Left lobe of liver (tissue), 2 donors: ENCODE measurements at regions not wholly inside any gene's neighbourhood (a gene's known extent, or its start where the extent isn't known, plus 50 kb on each side); places are given as distances from the start of the nearest gene placed in this dataset.
"Not testable (repeated sequence)": the region's sequence is repeated elsewhere in the genome, so short reads cannot be mapped to it uniquely, and the experiment has no call there.

Experiments
- ATAC-seq: fragments of 200-7000 bp; cut with Tn5 transposase; one replicate; pipeline ENCODE4 v1.9.1; 2020; ENCODE audit warnings: mild to moderate bottlenecking, moderate library complexity
- DNase-seq: peaks from one replicate; pipeline ENCODE4 v3.0.0-alpha.2; 2020; ENCODE audit warnings: low spot score
- donor health status: DM: no; HTN: no; CAD: no; lungs with moderate emphysema.
- donor health status: DM: no; HTN: yes; CAD: no.

DNA sequence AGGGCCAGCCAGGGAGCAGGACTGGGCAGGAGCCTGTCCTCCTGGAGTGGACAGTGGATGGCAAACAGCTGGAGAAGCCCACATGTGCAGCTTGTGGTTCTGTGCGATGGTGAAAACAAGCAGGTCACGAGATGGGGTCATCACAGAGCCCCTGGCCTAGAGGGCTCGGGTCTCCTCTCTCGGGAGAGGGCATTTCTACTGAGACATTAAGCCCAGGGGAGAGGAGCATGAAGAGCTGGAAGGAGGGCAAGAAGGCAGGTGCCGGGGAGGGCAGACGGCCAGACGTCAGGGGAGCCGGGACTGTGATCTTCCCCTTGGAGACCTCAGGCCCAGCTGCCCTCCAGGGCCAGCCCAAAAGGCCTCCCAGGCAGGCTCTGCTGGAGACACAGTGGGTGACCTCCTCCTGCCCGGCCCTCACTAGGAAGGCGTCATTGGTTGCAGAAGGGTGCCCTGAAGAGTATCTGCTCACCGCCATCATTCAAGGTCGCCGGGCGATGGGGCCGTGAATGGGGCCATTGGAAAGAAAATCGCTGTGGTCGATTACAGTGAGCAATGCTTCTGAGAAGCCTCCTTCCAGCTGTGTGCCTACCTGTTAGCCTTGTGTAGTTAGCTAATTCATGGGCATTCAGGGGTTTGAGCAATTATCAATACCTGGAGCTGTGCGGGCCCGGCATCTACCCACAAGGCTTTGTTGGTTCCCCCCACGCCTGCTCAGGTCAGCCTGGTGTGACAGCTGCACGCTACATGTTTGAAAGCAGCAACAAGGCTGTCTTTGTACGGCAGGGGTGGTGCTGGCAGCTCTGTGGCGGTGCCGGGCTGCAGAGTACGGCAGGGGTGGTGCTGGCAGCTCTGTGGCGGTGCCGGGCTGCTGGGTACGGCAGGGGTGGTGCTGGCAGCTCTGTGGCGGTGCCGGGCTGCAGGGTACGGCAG, 72.3 kb upstream of the ACTRT2 start:
- ATAC-seq (no peak), DNase-seq (no peak)

DNA sequence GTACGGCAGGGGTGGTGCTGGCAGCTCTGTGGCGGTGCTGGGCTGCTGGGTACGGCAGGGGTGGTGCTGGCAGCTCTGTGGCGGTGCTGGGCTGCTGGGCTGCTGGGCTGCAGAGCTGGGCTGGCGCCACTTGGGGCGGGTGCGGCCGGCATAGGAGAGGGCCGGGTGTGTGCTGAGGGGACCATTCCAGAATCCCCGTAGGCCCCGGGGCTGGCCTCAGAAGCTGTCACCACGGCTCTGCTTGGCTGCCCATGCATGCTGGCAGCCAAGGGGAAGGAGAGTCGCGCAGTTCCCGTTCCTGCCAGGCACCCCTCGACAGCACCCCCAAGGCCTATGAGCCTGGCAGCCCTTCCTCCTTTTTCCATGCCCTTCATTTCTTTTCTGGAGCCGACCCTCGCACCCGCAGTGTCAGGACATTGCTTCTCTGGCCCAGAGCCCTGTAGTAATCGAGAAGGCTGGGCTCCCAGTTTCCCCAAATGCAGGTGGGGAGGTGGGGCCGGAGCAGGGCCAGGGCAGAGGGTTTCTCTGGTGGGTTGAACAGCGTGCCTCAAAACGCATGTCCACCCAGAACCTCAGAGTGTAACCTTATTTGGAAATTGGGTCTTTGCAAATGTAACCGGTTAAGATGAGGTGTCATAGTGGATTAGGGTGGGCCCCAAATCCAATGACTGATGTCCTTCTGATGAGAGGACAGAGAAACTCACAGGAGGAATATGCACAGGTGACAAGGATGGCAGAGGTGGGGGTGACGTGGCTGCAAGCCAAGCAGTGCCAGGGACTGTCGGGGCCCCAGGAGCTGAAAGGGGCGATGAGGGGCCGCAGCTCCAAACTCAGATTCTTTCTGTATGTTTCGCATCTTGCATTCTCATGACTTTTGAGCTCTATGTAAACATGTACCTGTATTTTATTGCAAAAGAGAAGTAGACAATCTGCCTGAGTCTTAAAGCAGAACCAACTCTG, 71.0 kb upstream of the ACTRT2 start:
- DNase-seq = no peak

DNA sequence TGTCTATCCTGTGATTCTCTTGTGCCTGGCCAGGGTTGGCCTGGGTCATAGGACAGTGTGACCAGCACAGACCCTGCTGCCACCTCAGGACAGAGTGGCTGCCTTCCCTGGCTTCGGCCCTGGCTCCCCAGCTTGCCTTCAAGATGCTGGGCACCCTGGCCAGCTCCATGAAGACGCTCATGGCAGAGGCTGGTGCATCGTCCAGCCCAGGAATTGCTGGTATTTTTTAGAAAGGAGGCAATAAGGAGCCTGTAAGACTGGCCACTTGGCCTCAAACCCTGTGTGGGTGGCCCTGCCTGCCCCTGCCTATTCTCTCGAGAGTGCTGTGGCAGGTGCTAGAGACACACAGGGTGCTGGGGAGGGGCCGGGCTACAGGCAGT, 70.4 kb upstream of the ACTRT2 start:
- DNase-seq (no peak), ATAC-seq (no peak)

More for the DNA sequence above, 71.0 kb upstream of the ACTRT2 start:
- no peak for ATAC-seq

DNA sequence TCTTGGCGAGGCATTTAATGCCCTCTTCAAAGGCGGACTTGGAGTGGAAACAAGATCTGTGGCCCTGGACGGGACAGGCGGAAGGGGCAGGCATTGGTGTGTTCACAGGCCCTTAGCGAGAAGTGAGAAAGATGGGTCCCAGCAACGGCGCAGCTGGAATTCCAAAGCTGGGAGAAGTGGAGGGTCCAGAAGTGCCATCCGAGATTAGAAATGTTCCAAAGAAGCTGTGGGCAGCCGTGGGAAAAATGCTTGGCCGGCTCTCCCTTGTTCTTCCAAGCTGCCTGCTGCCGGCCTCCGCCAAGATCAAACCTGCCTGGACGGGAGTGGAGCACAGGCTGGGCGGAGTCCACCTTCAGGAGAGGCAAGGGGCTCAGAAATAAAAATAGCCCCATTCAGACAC, 69.4 kb upstream of the ACTRT2 start:
- DNase-seq = no peak

DNA sequence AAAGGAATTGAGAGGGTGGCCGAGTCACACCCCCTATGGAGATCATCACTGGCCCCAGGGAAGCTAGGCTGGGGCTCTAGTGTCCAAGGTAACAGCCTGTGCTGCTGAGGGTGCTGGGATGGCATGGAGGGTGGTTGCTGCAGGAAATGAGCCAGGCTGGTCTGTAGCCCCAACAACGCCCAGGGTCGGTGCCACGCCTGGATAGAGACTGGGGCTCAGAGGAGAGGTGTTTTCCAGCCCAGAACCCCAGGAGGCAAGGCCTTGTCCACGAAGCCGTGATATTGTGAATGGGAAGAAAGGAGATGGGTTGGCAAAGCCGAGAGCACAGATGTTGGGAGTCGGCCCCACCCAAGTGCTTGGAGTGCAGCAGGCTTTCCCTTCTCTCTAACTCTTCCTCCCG, 68.9 kb upstream of the ACTRT2 start:
- no peak for ATAC-seq
- no peak for DNase-seq

More for the DNA sequence above, 69.4 kb upstream of the ACTRT2 start:
- no peak for ATAC-seq

DNA sequence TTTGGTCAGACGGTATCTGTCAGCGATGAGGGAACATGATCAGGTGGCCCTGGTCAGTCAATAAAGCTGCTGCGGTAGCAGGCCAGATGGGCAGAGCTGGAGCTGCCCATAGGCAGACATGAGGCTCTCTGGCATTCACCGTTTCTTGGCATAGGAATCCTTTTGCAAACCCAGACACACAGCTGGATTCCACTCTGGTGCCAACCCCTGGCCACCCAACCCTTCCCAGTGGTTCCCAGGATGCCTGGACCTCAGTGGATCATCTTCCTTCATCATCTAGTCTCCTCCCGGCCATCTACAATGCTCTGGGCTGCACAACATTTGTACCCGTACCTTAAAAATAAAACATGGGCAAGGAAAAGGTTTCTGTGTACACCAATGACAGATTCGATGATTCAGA, 68.3 kb upstream of the ACTRT2 start:
- no peak for ATAC-seq
- no peak for DNase-seq

DNA sequence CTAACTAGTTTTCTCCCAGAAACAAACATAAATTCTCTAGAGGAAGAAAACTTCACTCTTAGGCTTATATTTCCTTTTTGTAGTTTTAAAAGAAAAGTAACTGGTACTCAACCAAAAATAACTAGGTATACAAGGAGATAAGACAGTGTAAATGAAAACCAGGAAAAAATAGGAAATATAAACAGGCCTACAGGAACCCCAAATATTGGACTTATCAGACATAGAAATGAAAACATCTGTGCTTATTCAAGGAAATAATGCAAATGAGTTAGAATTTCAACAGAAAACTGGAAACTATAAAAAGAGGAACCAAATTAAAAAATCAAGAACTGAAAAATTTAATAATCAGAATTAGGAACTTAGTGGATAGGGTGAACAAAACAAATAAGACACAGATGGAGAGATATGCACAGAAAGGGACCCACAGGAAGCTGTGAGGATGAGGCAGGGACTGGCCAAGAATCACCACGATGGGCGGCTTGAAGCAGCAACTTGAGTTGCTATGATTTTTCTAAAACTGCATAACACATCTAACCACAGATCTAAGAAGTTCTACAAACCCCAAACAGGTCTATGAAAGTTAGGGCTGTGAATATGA, 67.5 kb upstream of the ACTRT2 start:
- DNase-seq (no peak), ATAC-seq (no peak)

DNA sequence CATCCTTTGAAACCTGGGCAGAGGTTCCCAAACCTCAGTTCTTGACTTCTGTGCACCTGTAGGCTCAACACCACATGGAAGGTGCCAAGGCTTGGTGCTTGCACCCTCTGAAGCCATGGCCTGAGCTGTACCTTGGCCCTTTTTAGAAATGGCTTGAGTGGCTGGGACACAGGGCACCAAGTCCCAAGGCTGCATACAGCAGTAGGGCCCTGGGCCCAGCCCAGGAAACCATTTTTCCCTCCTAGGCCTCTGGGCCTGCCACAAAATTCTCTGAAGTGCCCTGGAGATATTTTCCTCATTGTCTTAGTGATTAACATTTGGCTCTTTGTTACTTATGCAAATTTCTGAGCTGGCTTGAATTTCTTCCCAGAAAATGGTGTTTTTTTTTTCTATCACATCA, 65.6 kb upstream of the ACTRT2 start:
- ATAC-seq (no peak), DNase-seq (no peak)

DNA sequence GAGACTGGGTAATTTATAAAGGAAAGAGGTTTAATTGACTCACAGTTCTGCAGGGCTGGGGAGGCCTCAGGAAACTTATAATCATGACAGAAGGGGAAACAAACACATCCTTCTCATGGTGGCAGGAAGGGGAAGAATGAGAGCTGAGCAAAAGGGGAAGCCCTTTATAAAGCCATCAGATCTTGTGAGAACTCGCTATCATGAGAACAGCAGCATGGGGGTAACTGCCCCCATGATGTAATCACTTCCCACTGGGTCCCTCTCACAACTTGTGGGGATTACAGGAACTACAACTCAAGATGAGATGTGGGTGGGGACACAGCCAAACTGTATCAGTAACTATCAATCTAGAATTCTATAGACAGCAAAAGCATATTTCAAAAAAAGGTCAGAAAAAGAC, 64.7 kb upstream of the ACTRT2 start:
- ATAC-seq (no peak), DNase-seq (no peak)

DNA sequence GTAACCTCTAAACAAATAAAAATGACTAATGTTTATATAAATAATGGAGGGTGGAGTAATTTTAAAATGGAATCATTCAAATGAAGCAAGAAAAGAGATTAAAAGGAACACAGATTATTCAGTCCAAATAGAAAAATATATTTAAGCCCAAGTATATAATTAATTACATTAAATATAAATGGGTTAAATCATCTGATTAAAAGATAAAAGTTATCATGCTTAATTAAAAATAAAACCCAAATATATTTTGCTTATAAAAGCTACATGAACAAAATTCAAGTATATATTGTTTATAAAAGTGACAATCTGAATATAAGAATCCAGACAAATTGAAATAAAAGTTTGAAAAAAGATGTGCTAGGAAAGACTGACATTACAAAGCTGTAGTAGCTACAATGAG, 63.9 kb upstream of the ACTRT2 start:
- ATAC-seq (no peak), DNase-seq (no peak)

DNA sequence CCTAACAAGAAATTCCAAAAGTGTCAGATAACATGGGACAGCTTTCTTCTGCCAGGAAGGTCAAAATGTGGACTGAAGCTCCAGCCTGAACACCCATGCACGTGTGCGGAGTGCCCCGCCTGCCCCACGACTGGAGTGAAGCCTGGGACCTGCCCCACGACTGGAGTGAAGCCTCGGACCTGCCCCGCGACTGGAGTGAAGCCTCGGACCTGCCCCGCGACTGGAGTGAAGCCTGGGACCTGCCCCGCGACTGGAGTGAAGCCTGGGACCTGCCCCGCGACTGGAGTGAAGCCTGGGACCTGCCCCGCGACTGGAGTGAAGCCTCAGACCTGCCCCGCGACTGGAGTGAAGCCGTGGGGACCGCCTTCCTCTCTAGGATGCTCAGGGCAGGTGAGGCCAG, 61.4 kb upstream of the ACTRT2 start:
- not testable (repeated sequence) for DNase-seq, ATAC-seq

DNA sequence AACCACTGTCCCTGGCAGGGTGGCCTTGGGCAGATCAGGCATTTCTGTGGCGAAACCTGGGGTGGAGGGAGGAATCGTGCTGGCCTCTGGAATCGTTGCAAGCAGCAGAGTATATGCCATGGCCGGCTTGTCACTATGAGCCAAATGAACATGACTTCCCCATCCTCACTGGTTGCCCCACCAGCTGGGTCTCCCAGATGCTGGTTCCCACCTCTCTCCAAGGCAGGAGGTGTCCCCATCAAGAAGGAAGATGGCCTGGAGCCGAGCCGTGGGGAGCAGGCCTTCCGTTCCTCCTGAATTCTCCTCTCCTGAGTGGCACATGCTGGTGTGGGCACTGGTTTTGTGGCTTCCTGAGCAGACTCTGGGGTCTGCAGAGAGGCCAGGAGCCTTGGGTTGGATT, 60.2 kb upstream of the ACTRT2 start:
- no peak for DNase-seq
- no peak for ATAC-seq

DNA sequence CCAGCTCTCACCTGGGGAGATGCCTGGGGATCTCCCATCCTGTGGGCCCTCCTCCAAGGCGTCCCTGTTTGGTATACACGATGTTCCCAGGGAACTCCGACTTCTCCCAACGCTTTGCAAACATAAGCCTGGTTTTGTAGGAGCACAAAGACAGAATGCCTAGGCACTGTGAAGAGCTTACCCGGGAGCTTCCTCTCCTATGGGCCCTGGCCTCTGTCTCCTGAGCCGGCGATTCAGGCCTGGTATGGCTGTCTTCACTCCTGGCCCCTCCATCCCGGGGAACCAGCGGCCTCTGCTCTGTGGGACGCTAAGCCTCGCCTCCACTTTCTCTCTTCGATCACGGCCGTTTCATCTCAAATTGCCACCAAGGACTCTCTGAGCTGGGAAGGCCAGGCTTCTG, 59.6 kb upstream of the ACTRT2 start:
- DNase-seq (no peak), ATAC-seq (no peak)

DNA sequence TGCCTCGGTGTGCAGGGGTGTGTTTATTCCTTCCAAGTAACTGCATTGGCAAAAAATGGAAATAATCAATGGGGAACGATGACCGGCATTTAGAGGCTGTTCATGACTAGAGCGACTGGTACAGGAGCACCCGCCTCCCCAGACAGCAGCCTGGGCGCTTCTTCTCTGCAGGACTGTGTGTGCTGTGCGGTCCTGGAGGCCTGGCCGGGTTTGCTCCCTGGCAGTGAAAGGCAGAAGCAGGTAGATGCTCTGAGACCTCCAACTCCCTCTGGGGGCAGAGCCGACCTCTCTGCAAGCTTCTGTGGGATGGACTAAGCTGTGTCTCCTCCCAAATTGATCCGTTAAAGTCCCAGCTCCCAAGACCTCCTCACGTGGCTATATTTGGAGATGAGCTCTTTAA, 59.2 kb upstream of the ACTRT2 start:
- no peak for ATAC-seq
- no peak for DNase-seq

DNA sequence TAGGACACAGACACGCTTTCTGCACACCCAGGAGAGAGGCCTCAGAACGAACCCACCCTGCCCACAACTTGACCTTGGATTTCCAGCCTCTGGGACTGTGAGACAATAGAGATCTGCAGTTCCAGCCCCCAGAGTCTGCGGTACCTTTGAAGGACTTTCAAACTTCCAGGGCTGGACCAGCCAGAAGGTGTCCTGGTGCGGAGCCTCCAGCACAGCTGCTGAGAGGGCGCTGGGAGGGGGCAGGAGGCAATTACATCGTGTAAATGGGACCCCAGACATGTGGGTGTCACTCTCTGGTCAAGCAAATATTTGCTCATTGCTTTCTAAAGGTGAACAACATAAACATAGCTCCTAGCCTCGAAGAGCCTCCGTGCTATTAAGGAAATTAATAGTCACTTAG, 58.7 kb upstream of the ACTRT2 start:
- ATAC-seq (no peak), DNase-seq (no peak)

DNA sequence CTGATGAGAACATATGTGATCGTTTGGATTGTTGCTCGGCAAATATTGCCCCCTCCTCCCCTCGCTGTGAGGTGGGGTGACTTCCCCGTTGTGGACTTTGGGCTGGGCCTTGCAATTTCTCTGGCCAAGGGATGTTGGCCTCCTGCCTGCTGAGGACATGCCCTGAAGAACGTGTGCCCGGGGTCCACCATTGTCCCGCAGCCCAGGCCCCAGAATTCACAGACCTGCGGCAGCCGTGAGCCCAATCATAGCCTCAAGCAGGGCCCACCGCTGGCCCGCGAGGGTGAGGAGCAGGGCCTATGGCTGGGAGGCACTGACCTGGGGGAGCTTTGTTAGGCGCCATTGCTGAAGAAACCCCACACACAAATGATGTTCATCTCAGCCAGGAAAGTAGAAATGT, 58.3 kb upstream of the ACTRT2 start:
- ATAC-seq = no peak
- no peak for DNase-seq

DNA sequence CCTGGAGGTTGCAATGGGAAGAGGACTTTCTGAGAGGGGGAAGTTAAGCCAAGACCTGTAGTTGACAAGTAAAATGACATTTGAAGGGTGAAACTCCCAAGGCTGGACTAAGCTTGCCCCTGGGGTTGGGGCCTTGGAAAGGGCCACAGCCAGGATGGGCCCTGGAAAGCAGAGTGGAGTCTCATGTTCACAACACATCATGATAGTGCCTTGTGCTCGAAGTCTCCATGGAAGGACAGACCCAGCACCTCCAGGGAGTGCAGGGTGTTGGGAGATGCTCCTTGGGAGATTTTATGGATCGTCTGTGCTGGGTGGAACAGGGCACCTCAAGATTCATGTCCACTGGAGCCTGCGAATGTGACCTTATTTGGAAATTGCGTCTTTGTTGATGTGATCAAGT, 55.6 kb upstream of the ACTRT2 start:
- ATAC-seq = no peak
- DNase-seq = no peak

DNA sequence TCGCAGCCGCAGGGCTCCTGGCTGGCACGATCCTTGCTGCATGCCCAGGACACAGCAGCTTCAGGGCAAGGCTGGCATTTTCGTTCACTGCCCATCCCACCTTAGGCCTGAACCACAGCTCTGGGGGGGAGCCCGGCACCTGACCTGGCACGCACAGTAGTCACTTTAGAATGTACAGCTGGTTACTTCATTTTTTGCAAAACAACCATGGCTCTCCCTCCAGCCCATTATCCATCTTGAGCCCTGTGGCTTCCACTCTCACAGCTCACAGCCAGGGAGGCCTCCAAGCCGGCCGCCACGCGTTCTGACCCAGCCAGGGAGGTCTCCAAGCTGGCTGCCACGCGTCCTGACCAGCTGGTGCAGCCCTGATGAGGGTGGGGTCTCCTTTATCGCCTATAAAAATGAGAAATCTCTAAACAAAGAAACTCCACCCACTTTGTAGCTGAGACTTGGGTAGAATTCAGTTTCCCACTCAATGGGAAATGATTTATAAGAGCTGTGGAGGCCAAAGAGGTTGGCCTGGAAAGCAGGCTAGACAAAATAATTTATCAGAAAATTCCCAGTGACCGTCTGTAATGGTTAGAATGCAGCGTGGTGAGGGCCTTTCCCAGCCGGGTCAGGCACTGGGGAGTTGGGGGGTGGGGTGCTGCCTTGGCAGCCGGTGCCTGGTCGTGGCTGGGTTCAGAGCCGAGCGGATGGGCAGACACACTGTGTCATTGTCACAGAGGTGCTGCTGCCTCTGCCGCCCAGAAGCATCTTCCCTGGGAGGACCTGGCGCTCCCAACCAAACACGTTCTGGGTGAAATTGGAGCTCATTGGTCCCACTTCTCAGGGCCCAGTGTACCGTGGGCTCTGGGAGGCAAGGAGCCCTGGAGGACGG, 54.6 kb upstream of the ACTRT2 start:
- no peak for DNase-seq
- no peak for ATAC-seq

DNA sequence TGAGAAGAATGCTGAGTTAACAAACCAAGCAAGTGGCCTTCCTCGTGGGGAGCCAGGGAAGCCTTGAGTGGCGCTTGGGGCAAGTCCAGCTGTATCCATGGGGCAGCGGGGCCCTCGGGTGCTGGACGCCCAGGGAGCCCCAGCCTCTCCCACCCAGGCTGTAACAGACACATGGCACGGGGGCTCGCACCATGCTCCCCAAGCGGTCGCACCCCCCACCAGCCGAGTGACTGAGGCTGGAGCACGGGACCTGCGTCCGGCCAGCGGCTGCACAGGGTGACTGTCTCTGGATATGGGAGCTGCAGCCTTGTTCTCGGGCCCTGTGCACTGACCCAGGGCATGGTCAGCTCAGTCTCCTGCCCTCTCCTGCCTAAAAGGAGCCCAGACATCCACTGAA, 53.9 kb upstream of the ACTRT2 start:
- DNase-seq = no peak
- no peak for ATAC-seq

DNA sequence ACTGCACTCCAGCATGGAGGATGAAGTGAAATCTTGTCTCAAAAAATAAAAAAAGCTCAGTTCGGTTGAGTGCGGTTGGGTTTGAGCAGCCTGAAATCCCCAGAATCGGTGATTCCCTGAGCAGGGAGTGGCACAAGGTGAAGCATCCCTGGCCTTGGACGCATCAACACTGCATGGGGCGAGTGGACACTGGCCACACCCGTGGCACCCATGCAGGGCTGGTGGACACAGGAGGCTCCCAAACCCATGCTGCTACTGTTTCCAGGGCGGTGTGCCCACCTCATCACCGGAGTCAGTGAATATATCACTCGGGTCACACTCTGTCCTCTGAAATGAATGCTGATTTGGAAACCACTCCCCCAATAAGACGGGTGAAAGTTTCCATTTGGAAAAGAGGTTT, 53.4 kb upstream of the ACTRT2 start:
- no peak for DNase-seq

DNA sequence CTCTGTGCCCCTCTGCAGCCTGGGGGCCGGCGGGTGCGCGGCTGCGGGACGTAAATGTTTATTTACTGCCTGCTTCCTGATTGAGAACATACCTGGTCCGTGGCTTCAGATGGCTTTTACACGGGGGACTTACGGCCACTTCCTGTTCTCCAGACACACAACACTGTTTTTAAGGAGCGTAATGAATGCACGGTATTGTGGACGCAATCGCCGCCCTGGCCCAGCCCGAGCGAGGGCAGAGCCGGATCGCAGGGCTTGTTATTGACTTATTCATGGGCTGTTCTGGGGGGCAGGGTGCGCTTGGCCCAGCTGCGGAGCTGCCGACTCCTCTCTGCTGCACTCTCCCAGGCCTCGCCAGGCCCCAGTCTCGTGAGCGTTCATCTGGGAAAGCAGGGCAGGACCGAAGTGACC, 52.8 kb upstream of the ACTRT2 start:
- no peak for ATAC-seq
- DNase-seq = no peak

More for the DNA sequence above, 53.4 kb upstream of the ACTRT2 start:
- ATAC-seq = no peak
